GM21367 (cell line): ENCODE measurements at regions not wholly inside any gene's neighbourhood (a gene's known extent, or its start where the extent isn't known, plus 50 kb on each side); places are given as distances from the start of the nearest gene placed in this dataset.
"Not testable (repeated sequence)": the region's sequence is repeated elsewhere in the genome, so short reads cannot be mapped to it uniquely, and the experiment has no call there.

ENCODE experiments used
- ATAC-seq: cut with Tn5 transposase; IDR thresholded peaks from one replicate; pipeline ENCODE4 v1.9.1; 2021; ENCODE audit not compliant: unreplicated experiment

DNA sequence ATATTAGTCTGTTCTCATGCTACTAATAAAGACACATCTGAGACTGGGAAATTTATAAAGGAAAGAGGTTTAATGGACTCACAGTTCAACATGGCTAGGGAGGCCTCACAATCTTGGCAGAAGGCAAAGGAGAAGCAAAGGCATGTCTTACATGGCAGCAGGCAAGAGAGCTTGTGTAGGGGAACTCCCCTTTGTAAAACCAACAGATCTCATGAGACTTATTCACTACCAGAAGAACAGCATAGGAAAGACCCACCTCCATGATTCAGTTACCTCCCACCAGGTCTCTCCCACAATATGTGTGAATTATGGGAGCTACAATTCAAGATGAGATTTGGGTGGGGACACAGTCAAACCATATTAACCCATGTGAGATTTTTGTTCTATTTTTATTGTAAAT is 244.5 kb upstream of the TRIB2 start:
- ATAC-seq, result not testable (repeated sequence)

DNA sequence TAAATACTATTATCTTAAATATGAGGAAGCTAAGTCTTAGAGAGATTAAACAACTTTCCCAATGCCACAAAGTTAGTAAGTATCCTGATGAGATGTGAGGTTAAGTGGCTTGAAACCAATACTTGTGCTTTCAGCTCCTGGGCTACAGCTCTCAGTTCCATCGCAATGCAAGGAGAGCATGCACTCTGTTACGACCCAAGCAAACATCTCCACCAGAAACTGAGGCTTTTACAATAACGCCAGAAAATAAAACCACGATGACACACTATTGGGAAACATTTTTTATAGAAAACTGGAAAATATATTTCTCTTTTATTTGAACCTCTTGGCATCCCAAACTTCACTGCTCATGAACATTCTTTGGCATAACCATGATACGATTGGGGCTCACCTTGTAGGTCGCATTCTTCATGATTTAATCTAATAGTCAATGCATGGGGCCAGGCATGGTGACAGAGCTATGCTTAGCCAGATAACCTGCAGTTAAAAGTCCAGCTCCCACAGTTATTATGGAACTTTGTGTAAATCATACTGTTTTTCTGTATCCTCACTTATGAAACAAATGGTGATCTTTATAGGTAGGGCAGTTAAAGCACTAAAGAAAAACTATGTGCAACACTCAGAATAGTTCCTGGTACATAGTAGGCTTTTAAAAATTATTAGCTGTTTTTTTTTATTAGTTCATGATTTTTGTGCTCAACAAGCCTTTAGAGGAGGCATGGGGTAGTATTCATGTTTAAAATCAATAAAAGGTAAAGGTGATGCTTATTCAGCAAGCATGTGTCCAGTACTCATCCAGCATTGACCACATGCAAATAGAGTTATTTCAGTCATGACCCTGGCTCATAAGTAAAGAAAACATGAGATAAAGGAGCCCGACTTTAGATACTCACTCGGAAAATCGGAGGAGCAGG is 238.3 kb upstream of the TRIB2 start:
- no peak for ATAC-seq

DNA sequence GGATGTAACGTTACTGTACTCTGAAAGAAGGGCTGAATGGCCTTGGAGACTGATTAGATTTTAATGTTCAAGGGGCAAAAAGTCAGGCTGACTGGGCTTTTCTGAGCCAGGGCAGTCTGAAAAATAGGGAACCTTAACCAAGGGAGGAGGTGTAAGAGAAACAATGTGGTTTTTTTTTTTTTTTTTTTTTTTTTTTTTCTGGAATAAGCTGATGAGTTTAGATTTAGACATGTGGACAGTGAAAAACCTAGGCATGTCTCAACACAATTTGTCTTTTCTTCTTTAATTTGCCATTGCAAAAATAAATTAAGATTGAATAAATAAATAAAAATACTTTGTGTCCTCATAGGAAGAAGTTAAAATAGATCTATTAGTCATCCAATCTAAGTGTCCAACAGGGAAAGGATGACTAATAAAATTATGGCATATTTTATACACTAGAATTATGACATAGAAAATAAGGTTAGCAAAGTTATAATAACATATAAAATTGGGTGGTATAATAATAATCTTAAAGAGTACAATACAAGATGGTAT is 237.6 kb upstream of the TRIB2 start:
- ATAC-seq, result no peak

DNA sequence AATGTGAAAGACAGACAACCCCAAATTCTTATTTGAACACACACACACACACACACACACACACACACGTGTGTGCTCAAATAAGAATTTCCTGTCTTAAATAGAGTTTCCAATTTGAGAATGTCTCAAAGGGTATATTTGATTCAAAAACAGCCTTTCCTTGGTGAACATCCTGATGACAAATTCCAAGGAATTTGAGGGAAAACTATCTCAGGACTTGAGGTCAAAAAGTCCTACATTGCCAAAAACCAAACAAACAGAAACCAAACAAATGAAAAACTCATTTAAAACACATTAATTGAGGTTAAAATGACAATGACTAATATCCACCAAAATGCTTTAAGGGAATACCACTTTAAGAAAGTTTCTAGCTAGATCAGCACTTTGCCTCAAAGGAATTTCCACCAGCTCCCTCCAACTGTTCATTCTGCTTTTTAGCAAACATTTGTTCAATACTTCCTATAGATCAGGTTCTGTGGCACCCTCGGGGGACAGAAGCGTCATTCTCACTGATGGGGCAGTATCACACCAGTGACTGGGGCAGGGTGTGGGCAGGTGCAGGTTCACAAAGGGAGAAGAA is 232.1 kb upstream of the TRIB2 start:
- no peak for ATAC-seq

DNA sequence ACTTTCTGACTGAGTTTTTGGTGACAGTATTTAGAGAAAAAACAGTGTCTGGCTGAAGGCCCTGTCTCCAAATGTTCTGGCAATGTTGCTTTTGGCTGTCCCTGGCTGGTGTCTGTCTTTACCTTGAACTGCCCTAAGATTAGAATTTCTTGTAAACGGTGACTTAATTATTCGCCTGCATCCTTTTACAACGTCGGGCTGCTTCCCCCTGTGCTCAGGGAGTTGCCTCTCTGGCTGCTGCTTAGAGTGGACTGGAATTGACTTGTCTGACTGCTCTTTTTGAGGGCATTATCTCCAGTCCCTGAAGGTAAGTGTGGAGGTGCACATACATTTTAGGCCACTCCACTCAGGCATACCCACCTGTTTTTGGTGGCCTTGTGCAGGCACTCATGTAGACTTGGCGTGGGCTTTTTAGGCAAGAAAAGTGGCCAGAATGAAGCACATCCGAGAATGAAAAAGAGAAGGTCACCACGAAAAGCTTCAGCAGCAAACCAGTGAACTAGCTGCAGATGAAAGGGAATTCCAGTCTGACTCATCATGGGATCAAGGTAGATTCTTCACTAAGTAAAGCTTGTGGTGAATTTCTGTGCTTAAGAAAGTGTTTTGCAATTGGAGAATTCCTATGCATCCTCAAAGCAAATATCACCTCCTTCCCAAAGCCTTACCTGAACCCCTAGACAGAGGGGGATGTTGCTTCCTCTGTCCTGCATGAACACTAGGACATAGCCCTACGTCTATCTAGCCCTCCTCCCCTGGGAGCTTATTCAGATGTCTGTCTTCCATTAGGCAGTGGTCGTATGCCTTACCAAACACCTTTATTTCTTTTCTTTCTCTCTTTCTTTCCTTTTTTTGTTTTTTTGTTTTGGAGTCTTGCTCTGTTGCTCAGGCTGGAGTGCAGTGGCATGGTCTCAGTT is 230.3 kb upstream of the TRIB2 start:
- peak; percentile 64 for ATAC-seq

DNA sequence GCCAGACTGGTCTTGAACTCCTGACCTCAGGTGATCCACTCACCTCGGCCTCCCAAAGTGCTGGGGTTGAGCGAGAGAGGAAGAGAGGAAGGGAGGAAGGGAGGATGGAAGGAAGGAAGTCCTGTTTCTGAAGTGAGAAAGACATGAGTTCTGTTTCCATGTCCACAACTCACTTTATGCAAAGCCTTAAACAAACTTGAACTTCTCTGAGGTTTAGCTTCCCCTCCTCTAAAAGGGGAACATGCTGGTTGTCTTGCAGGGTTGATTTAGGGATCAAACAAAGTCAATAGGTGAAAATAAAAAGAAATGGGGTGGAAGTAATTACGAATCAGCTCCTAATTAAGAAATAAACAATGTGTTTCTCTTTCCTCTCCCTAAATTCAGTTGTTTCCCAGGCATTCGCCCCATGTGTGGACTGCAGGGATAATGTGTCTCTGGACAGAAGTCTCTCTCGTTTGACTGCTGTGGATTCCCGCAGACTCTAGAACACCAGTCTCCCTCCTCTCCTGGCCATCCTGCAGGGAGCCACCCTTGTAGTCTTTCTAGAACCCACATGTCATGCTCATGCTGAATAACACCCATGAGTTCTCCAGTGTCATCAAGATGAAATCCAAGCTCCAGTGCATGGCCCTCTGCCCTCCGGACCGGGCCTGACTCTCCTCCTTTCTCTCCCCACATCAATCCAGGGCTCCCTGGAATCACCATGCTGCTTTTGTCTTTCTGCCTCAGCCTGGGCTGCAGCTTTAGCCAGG is 229.3 kb upstream of the TRIB2 start:
- ATAC-seq, result no peak

DNA sequence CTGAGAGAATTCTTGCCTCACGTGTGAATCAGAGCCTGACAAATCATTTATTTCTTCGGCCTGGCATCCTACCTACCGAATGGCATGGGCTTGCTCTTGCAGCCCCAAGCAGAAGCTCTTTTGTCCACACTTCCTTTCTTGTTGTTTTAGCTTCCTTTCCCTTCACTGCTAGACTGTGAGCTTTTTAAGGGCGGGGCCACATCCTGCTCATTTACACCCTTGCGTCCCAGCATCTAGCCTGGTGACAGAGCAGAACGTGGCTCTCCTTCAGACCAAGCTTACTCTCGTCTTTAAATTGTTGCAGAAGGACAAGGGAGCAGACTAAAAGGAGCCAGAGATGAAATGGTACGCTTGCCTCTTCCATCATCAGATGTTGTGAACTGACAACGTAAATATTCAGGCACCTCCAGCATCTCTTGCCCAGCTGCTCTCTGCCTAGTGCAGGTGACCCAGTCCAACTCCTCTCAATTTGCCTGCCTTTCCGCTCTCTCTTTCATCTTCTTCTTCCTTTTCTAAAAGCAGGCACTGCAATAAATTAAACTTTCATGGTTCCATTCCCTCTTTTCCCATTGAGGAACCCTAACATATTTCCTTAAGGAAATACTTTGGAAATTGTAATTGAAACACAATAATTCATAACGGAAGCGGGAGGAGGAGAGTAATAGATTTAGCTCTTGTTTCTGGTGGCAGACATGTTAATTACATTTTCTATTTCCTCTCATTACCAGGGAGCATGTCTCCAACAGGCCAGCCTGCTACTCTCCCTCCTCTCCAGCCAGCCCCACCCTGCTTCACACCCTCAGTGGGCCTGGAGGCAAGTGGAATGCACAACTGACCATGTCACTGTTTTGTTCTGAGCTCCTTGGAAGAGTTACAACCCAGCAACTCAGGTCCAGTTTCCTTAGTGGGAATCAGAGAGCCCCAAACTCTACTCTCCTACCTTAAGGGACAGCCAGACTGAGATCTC is 228.1 kb upstream of the TRIB2 start:
- ATAC-seq, result no peak

DNA sequence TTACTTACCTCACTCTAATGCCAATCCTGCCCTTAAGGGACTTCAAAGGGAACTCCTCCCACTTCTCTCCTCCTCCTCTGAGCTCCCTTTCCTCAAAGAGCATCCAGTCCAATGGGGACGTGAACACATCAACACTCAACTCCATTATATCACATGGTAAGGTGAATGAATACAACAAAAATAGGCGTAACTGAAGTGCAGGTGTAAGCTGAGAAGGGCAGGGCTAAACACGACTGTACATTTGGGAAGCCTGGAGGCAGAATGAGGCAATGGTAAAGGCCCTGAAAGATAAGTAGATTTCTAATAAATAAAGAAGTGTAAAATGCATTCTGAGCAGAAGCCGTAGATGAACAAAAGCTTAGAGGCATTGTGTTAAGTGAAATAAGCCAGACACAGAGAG is 226.1 kb upstream of the TRIB2 start:
- ATAC-seq, result no peak

DNA sequence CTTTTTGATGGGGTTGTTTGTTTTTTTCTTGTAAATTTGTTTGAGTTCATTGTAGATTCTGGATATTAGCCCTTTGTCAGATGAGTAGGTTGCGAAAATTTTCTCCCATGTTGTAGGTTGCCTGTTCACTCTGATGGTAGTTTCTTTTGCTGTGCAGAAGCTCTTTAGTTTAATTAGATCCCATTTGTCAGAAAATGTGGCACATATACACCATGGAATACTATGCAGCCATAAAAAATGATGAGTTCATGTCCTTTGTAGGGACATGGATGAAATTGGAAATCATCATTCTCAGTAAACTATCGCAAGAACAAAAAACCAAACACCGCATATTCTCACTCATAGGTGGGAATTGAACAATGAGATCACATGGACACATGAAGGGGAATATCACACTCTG is 224.4 kb upstream of the TRIB2 start:
- ATAC-seq, result not testable (repeated sequence)

DNA sequence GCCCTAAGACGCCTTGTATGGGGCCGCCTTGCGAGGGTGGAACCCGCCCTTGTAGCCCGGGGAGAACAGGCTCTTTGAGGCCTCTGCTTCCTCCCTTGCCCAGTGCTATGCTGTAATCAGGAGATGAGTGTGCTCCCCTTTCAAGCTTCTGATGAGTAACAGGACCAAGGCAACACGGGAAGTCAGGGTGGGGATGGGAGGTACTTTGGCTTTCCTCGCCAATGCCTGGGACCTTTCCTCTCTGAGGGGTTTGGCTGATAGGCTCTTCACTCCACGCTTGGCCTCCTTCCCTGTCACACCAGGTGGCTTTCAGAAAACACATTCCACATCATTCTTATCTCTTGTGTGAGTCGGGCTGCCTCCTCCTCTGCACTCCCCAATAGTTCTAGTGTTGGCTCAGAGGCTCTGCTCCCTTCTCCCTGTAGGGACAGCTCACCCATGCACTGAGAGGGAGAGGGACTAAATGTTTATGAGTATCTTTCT is 223.7 kb upstream of the TRIB2 start:
- ATAC-seq, result no peak

DNA sequence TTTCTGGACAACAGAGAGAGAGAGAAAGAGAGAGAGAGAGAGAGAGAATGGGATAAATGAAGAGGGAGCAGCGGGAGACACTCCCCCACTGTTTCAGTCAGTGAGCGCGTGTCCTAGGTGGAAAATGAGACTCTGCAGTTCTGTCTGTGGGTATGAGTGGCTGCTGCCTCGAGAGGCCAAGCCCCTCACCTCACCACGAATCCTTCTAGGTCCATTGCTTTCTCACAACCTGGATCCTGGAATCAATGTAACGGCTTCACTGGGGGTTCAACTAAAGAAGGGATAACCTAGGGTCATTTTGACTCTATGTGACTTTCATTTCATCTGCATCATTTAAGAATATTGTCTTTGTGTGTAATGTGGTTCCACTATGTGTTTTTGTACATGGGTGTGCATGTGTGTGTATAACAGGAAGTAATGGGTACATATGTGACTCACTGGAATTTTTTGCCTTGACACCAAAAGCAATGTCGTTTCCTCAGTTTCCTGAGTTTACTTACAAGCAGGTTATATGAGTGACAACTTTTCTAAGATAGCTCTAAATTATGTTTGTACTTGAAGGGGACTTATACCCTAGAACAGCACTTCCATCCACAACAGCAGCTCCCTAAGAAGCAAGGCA is 221.4 kb upstream of the TRIB2 start:
- no peak for ATAC-seq

DNA sequence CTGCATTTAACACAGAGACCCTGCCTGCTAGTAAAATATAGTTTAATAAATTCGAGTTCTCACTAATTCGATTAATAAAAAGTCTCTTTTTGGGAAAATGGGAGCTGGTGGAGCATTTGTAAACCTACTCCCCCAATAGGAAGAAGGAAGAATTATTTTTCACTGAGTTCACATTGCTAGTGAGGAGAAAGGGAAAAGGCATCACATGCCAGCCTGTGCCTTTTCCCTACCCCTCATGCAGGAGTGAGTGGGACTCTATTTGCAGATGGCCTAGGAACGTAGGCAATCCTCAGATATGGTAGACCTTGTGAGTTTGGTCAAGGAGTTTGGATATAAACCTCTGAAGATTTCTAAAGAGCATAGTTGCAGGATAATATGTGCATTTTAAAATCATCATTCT is 218.4 kb upstream of the TRIB2 start:
- no peak for ATAC-seq

DNA sequence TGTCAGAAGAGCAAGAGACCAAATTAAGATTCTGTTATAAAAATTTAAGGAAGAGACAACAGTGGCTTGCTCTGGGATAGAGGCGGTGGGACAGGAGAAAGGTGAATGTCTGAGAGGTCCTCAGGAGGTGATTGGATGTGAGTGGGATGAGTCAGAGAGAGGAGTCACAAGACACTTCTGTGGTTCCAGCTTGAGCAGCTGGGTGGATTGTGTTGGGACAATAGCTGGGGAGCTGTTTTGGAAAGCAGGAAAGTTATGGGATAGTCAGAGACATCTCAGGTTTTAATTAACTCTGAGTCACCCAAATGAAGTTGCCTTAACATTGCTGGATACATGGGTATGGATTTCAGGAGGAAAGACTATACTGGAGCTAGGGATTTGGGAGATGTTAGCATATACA is 218.0 kb upstream of the TRIB2 start:
- no peak for ATAC-seq

DNA sequence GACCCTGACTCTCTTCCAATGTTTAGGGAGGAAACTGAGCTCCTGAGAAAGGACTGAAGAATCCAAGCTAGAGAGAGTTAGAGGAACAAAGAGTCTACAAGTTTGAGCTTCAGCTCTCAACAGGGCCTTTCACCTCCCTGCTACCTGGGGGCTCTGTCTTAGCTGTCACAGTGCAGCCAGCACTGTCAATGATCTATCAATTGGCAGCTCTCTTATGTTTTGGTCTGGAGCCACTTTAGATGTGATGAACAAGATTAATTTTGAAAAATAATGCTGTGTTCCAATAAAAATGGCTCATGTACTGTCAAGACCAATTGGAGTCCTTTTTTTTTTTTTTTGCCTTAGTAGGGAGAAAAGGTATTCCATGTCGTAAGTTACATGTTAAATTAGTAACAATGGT is 215.8 kb upstream of the TRIB2 start:
- ATAC-seq, result no peak

DNA sequence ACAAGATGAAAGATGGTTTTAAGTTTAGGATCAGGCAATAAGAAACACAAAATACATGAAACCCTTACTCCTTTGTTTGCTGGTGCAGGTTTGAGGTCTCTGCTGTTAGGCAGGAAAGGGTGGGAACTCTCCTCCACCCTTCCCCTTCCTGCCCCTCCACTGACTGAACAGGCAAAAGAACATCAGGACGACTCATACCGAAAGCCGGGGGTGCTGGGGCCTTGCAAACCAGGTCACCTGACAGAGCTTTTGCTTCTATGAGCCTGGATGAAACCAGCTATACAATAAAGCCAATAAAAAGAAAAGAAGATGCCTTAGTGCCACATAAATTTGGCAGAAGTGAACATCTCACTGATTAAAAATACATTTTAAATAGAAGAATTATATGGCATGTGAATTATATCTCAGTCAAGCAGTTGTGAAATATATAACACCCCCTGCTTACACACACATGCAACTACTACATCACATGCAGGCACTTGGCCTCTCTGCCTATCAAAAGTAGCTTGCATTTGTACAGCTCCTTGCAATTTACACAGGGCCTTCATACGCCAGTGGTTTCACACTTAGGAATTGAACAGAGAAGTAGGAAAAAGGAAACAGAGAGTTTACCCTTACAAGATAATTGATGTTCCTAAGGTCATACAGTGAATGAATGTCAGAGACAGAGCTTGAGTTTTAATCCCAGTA is 215.1 kb upstream of the TRIB2 start:
- peak; percentile 82 for ATAC-seq

DNA sequence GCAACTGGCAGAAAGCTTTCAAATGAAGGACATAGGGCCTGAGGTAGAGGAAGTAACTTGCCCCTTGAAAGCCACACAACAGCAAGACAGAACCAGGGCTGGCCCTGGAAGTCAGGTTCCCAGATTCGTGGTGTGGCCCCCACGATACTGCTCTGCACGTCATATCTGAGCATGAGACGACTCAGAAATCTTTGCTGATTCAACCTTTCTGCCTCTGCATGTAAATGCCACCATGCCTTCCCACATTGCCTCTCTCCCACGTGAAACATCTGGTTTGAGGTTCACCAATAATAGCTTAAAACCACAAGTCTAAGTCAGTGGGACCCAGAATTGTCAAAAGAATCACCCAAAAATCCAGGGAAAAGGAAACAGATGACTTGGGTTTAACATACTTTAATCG is 214.0 kb upstream of the TRIB2 start:
- ATAC-seq, result no peak

DNA sequence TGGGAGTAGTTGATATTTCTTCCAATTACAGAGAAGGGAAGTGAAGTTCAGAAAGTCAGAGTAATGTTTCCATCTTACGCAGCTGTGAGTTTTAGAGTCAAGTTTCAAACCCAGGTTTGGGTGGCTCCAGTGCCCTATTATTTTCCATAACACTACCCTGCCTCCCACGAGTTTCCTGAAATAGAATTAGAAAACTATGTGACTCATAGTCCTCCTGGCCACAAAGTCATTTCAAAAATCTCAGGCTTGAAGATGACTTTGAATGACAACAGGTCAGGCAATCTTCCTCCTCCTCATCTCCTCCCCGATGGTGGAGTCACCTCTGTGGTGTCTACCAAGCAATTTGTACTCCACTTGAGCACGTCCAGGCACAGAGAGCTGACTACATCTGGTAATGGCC is 212.3 kb upstream of the TRIB2 start:
- peak; percentile 34 for ATAC-seq

DNA sequence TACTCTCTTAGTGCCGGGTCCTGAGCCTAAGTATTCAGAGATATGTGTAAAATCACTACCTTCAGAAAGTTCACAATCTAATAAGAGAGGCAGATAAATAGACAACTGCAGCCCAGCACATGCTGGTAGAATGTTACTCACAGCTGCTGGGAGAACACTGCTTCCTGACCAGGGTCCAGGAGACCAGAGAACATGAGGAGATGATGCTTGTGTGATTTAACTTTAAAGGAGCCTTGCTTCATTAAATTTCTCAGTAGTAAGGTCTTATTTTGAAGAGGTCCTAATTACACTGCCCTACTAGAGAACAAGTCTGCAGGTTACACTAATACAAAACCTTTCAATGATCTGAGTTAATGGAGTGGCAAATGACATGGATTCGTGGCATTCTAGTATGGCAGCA is 209.9 kb upstream of the TRIB2 start:
- ATAC-seq, result no peak
